NOMO-1 (cell line): ENCODE measurements at regions not wholly inside any gene's neighbourhood (a gene's known extent, or its start where the extent isn't known, plus 50 kb on each side); places are given as distances from the start of the nearest gene placed in this dataset.
A peak's percentile ranks its signal among the peaks of the same experiment; 100 is the strongest.

Experiments
- DNase-seq, 2 experiments: peaks; one replicate each; lab custom pipeline; 2025; ENCODE audit not compliant: unreplicated experiment in 2 of 2; lab: John Stamatoyannopoulos, UW

DNA sequence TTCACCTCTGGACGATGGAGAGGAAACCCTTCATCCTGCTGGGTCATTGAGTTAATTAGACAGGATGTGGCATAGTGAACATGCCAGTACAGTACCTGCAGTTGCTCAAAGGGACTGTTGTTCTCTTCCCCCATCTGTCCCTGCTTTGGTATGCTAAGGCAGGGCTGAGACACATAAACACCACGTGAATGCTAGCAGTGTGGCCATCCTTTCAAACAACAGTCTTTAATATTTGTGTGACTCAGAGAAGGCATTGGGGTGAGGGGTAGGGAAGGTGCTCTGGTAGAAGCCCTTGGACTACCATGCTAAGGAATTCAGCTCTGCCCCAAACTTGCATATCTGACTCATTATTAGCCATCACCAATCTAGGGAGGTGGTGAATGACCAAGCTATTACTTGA lies 180.2 kb upstream of the ZNF618 start:
- DNase-seq: no peak

DNA sequence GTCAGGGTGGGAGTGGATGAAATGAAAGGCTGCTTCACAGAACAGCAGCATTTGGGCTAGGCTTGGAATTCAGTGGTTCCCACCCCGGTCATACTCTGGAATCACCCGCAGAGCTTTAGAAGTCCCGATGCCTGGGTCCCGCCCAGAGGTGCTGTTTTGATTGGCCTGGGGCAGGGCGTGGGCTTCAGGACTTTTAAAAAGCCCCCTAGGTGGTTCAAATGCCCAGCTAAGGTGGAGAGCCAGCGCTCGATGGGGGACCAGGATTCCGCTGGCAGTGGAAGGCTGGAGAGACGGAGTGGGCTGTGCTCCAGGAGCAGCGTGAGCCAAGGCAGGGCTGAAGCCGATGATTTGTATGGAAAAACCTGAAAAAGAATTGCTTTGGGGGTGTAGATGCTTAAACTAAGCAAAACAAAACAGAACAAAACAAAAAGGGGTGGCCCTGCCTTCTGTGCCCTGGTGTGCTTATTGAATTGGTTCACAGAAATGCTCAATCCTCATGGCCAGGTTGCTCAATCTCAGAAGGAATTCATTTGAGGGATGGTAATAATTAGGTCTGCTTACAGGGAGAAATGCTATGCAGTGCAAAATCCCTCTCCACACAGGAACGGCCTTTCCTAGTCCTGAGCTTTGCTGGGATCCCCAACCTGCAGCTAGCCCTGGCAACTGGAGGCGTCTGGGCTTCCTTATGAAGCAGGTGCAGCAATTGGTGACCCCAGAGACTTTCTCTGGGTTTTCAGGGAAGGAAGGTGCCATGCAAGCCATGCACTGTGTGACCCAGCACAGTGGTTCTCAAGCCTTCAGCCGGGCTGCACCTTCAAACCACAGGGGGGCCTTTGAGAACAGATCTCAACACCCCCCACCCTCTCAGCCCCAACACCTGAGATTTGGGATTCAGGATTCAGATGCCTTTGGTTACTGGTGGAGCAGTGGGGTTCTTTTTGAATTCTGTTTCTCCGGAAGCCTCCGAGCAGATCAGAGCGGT lies 174.0 kb upstream of the ZNF618 start:
- no peak for DNase-seq

DNA sequence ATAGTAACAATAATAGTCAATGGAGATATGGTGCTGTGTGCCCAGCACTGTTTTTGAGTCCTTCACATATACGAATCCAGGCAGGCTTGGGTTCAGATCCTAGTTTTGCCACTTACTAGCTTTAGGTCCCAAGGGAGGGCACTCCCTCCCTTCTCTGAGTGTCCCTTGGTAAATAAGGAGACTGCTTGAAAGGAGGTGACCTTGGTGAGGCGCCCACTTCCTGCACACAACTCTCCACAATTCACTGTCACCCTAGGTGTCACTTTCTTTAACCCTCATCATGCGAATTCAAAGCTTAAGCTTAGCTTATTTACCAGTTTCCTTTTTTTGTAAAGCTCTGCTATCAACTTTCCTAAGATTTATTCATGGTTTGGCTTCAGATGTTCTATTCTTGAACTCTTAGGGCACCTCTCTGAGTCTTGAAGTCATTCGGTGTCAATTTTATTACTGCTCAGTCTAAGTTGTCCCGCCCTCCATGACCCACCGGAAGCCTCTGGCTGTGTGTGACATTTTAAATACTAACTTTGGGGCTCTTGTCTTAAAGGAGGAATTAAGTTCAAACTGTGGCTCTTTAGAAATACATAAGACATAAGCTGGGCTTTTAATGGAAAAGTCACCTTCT lies 170.7 kb upstream of the ZNF618 start:
- no peak for DNase-seq

DNA sequence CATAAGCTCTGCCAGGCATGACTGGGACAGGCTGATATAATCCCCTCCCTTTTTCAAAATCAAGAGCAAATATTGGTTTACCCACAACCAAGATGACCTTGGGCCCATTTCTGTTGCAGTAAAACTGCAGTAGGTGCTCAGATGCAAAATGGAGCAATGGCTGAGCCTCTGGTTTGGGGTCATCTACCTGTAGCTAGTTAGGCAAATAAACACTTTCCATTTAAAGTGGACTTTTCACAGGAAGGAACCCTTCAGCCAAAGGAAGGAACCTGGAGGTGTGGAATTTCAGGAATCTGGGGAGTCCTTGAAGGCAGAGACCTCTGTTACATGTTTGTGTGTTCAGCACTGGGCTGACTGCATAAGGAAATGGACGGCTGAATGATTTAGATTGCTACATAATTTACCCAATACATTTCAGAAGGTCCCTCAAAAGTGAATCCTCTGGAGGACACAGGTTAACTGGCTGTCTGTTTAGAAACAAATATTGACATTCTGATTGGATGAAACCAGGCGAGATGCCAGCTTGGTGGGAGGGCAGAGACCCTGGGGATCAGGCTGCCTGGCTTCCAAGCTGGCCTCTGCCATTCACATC lies 170.1 kb upstream of the ZNF618 start:
- no peak for DNase-seq

DNA sequence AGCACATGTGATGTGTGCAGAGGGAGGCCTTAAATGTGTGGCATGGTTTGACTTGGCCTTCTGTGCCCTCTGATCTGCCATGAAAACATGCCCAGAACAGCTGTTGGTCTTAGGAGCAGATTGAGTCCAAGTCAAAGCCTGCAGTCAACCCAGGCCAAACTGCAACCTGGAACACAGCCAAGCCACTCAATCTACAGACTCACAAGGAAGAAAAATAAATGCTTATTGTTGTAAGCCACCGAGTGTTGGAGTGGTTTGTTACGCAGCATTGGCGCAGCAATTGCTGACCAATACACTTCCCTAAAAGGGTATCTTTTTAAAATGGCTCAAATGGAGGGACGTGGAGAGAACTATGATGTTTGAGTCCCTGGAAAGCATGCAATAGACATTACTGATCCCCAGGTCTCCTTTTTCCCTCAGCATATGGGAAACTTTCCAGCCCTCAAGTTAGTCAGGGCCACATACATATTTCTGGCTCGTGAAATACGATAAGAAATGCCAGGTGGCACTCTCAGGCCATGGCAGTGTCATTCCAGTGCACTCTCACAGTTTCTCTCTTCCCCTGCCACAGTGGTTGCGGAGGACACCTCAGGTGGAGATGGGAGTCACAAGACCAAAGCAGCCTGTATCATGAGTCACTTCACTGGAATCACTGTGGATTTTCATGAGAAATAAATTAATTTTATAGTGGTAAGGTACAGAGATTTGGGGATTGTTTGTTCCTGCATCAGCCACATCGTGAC lies 168.0 kb upstream of the ZNF618 start:
- DNase-seq: no peak

DNA sequence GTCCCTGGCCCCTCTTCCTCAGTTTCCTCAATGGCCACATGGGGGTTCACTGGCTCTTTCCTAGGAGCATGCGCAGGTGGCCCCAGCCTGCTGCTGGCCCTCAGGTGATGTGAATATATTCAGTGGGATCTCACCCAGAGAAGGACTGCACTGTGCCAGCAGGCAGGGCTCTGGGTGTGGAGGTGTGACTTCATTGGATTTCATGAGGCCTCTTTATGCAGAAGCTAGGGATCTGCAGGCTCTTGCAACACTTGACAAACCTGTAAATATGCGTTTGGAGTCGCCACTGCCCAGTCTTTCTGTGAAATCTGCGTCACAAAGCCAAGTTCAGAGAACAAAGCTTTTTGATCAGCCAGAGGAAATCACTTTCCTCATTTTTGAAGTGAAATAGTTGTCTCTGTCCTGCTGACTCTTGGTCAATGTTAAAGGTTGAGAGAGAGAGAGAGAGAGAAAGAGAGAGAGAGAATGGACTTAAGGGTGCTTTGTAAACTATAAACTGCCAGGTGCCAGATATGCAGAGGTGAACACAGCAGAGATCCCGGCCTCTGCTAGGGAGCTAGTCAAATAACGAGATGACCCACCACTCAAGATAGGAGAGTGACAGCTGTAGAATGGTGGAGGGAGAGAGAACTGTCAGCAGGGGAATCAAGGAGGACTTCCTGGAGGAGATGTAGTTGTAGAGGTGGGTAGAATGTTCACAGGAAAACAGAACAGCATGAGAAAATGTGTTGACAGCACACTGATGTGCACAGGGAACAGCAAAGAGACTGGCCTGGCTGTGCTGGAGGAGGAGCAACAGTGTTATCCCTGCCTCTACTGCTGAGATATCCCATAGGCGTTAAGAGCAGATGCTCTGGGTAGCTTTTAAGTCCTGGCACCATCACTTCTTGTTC lies 167.0 kb upstream of the ZNF618 start:
- no peak for DNase-seq

DNA sequence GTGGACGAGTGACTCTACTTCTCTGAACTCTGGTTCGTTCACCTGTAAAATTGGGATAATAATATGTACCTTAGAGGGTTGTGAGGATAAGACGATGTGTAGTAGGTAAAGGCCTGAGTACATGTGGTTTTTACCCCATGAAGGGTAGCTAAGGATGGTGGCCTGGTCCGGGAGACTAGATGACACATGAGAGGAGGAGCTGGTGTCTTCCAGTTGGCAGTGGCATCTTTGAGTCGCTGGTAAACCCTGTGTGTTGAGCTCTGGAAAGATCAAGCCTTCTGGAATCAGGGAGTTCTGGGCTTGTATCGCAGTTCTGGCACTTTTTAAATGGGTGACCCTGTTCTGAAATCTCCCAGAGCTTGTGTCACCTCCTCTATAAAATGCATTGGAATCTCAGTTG lies 166.4 kb upstream of the ZNF618 start:
- no peak for DNase-seq

DNA sequence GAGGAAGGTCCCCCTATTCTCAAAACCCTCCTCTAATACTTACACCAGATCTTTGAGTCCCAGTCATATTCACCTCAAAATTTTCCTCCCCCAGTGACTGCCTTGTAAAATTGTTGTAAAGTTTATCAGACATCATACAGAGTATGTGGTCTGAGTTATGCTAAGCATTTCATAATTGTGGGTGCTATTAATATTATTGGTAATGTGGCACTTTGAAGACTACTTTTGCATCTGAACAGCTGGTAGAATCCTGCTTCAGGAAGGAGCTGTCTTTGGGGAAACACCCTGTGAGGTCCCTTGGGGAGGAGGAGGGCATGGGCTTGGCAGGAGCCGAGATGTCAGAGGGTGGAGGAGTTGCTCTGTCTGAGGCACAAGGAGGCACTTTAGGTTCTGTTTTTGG lies 164.9 kb upstream of the ZNF618 start:
- DNase-seq: no peak

DNA sequence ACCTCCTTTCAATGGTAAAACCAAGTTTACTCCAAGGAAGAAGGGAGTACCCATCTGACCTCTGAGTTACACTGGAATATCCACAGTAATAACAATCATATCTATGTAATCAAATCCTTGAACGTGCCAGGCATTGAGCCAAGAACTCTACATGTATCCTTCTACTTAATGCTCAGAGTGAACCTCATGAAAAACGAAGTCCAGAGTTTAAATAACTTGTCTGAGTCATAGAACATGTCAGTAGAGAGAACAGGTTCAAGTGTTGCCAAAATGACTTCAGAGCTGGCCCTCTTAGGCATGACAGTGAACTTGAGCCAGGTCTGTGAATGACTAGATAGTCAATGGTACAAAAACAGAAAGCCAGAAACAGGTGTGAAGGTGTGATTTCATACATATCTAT lies 164.1 kb upstream of the ZNF618 start:
- DNase-seq: no peak

DNA sequence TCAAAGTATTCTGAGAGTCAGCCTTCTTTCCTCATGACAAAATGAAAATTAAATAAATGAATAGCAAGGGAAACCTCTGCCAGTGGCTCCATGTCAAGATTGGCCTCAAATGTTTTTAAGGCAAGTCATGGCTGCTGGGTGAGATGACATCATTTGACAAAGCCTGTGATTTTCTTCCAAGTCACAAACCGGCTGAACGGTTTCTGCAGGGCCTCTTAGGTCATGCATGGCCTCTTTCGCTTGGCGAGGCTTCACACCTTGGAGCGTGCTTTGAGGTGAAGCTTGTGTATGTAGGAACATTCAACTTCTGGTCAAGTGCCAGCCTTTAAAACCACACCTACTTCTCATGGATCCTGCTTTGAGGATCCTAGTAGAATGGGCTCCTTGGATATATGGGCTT lies 161.0 kb upstream of the ZNF618 start:
- DNase-seq: no peak

DNA sequence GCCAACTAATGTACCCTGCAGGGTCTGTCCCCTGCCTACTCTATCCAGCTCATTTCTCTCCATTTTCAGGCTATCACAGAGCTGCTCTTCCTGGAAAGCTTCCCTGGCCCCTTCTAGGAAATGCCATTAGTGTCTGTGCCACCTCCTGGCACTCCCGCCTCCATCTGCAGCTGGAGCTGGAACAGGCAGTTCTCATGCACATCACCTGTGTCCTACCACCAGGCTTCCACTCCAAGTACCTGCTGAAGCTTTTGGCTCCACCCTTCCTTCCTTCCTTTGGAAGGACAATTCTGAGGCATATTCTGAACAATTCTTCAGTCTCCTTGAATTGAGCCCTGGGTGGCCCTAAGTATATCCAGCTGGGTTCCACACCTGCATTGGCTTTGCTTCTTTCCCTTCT lies 156.2 kb upstream of the ZNF618 start:
- no peak for DNase-seq

DNA sequence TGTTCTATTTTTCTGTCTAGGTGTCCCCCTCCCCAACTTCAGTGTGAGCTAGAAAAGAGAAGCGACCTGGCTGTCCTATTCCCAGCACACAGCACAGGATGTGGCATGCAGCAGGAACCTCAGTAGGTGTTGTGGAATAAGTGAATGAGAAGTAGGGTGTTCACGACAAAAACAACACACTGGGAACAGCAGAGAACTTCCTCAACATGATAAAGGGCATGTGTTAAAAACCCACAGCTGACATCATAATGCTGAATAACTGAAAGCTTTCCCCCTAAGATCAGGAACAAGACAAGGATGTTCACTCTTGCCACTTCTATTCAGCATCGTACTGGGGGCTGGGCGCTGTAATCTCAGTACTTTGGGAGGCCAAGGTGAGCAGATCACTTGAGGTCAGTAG lies 155.6 kb upstream of the ZNF618 start:
- no peak for DNase-seq

DNA sequence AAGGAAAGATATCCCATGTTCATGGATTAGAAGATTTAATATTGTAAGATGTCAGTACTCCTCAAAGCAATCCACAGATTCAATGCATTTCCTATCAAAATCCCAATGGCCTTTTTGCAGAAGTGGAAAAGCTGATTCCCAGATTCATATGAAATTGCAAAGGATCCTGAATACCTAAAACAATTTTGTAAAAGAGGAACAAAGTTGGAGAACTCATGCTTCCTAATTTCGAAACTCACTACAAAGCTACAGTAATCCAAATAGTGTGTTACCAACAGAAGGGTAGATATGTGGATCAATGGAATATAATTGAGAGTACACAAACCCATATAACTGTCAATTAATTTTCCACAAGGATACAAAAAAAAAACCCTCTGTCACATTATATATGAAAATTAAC lies 154.3 kb upstream of the ZNF618 start:
- DNase-seq: no peak

DNA sequence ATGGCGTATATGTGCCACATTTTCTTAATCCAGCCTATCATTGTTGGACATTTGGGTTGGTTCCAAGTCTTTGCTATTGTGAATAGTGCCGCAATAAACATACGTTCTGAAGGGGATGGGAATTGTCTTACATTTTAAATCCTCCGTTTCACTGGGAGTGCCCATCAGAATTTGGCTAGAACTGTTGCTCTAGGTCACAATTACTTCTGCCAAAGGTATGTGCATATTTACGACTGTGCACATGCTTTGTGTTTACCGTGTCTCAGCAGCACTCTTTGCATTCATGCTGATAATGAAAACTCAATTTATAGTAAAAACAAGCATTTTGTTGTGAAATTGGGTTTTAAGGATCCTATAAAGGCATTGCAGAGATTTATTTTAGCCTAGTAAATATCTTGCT lies 151.9 kb upstream of the ZNF618 start:
- no peak for DNase-seq

DNA sequence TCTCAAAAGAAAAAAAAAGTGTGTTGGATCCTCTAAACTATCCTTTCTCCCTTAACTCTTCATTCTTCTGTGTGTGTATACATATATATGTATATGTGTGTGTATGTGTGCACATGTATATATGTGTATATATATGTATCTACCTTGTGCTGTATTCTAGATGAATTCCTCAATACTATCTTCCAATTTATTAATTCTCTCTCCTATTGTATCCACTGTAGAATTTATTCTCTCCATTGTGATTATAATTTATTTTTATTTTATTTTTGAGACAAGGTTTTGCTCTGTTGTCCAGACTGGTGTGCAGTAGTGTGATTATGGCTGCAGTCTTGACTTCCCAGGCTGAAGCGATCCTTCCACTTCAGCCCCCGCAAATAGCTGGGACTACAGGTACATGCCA lies 147.1 kb upstream of the ZNF618 start:
- DNase-seq: no peak

DNA sequence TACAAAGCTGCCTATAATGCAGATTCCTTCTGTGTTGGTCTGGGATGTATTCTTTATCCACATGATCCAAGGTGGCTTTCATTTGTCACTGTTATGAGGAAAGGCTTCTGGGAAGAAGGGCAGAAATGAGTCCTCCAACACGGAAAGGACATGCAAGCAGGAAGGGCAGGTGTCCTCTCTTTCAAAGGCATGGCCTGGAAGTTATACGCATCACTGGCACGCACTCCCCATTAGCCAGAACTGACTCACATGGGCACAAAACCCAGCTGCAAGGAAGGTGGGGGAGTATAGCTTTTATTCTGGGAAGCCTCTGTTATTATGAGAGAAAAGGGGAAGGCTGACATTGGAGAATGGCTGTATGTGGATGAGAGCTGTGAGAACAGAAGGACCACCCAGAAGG lies 141.3 kb upstream of the ZNF618 start:
- no peak for DNase-seq

DNA sequence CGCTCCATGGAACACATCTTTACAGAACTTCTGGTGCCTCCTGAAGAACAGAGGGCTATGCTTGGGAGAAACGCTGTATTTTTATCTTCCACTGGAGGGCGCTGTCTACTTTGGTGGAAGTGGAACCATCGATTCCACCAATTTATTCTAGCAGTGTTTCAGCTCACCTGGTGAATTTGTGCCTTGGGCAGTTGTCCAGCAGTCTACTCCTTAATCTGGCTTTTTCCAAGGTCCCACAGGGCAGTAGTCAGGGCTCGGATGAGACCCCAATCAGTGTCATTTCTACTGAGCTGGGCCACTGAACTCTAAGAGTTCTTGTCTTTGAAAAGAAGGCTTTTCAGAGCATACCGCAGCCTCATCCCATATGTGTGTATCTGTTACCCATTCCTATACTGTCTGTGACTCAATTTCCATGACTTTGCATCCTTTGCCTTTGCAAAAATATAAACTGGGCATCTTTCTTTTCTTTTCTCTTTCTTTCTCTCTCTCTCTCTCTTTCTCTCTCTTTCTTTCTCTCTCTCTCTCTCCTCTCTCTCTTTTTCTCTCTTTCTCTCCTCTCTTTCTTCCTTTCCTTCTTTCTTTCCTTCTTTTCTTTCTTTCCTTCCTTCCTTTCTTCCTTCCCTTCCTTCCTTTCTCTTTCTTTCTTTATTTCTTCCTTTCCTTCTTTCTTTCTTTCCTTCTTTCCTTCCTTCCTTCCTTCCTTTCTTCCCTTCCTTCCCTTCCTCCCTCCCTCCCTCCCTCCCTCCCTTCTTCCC lies 138.4 kb upstream of the ZNF618 start:
- DNase-seq: peak; percentile 38 to 59

DNA sequence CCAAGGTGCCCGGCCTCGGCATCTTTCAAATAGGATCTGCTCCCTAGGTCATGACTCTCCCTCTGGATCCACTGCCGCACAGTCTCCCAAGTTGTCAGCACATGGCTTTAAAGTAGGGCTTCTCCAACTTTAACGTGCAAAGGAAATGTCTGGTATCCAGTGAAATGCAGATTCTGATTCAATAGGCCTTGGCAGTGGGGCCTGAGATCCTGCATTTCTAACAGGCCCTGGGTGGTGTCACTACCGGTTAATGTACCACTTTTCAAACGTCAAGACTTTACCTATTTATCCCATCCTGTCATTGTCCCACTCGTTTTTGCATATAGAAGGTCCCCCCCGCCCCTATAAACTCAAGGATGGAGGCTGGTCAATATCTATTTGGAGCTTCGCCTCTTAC lies 137.6 kb upstream of the ZNF618 start:
- DNase-seq: no peak

DNA sequence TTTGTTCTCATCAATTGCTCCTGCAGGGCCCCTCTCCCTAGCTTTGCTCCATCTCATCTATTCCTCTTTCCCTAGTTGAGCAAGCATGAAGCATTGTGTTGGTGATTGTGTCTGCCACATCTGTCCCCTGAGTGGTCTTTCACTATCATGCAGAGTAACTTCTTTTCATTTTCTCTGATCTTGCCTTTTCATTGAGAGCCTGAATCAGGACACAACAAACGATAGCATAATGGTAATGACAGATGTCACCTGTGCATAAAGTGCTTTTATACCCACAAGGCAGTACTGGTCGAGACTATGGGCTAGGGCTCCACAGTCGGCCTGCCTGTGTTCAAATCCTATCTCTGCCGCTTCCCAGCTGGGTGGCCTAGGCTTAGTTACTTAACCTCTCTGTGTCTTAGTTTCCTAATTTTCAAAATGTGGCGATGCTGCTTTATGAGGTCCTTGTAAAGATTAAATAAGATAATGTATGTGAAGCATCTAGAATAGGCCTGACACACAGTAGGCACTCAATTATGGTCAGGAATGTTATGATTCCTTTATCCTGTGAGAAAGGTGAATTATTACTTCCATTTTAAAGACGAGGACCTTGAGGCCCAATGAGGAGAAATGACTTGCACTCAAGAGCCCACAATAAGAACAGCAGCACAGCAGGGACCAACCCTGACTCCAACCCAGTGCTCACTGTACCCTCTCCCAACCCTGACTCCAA lies 137.1 kb upstream of the ZNF618 start:
- DNase-seq: peak in 1 of 2 experiments; percentile 34
